ENCODE measurements at regions not wholly inside any gene's neighbourhood (a gene's known extent, or its start where the extent isn't known, plus 50 kb on each side); places are given as distances from the start of the nearest gene placed in this dataset.

DNA sequence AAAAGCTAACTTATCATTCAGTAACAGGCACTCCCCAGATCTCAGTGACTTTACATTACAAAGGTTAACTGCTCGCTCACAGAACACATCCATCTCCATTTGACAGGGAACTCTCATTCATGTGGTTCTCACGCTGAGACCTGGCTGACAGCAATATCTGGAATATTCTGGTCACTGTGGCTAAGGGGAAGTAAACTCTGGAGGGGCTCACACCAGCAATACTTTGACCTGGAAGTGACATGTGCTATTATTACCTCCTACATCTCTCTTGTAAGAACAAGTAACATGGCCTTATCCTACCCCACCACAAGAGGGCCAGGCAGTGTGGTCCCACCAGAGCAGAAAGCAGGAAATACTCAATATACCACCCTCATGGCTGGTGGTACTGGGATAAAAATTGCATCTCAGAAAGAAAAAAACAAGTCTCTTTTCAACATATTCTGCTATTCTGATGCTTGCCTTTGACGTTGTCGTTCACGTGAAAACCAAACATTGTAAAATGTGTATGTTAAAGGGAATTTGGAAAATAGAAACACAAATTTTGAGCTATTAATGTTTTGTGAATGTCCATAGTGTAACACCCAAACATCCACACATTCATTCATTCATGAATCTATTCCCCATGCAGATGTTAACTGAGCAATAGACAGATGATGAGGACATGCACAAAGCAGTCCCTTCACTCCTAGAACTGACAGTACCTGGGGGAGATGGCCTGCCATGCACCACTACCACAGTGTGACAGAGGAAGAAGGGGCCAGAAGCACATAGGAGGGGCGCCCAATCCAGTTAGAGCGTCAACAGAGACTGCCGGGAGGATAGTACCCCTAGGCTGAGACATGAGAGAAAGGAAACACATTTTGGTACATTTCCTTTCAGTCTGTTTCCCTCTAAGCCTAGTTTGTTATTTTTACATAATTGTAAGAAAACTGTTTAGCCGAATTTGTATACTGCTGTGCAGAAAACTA lies 166.0 kb upstream of the SP4 start:
- H3K27ac ChIP-seq, result no peak overlapping the region

DNA sequence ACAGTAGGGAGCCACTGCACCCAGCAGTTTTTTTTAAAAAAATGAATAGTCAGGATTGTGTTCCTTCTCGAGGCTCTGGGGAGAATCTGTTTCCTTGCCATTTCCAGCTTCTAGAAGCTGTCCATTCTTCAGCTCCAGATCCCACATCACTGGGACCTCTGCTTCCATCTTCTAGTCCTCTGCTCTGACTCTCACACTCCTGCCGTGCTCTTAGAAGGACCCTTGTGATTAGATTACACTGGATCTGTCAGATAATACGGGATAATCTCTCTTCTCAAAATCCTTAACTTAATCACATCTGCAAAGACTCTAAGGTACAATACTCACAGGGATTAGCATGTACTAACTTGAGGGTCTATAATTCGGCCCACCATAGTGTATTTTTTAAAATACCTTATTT lies 158.9 kb upstream of the SP4 start:
- Histone ChIP-seq H3K4me3 (no peak overlapping the region), H3K27ac (no peak overlapping the region)

More for the DNA sequence above, 166.0 kb upstream of the SP4 start:
- H3K4me3 ChIP-seq, result no peak overlapping the region

DNA sequence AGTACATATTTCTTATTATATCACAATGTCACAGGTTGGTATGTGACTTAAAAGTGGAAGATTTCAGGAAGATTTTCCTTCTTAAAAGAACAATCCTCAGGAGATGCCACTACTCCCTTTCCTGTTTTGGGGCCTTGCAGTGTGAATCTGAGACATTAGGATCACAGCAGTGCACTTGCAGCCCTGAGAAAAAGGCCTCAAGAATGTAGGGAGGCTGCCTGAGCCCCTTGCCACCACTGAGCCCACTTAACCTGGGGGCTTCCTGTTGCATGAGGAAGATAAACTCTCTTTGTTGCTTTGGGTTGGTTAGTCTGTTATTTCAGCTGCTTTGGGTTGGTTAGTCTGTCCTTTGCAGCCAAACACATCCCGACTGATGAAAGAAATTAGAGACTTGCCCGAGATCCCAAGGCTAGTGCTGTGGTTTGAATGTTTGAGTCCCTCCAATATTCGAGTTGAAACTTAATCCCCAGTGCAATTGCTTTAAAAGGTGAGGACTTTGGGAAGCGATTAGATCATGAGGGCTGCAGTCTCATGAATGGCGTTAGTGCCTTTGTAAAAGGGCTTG lies 151.3 kb upstream of the SP4 start:
- no peak overlapping the region for H3K4me3 ChIP-seq
- no peak overlapping the region for H3K27ac ChIP-seq

DNA sequence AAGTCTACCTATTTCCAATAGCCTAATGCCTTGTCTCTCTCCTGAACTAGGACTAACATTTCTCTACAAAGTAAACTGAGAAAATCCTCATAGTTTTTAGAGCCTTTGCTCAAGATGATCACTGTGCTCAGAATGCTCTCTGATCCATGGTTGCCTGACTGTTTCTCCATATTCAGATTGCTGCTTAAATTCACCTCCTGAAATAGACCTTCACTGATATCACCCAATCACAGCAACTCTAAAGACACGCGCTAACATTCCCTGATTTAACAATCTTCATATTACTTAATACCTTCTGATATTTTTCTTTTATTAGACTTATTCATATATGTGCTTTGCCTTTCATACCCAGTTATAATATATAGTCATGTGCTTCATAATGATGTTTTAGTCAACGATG lies 148.9 kb upstream of the SP4 start:
- Histone ChIP-seq H3K4me3 (no peak overlapping the region), H3K27ac (no peak overlapping the region)

DNA sequence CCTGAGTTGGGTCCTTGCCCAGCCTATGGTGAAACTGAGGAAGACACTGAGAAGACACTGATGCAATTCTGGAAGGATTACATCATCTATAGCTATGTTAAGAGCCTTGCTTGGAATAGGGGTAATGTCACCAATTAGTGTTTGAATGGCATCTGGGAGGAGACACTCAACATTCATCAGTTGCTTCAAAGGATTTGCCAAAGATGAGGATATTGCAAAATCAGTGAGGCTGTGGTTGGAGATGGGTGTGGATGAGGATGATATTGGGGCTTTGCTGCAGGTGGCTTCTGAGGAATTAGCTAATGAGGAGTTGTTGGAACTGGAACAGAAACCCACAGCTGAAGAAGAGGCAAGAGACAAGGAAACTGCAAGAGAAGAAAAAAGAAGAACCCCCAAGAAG lies 146.7 kb upstream of the SP4 start:
- Histone ChIP-seq H3K4me3 (no peak overlapping the region), H3K27ac (no peak overlapping the region)

DNA sequence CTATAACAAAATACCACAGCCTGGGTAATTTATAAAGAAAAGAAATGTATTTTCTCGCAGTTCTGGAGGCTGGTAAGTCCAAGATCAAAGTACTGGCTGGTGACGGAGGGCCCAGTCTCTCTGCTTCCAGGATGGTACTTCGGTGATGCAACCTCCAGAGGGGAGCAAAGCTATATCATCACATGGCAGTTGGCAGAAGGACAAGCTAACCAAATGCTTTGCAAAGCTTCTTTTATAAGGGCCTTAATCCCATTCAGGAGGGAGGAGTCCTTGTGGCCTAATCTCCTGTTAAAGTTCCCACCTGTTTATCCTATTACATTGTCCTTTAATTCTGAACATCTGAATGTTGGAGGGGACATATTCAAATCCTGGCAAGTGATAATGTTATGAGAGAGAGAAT lies 134.1 kb upstream of the SP4 start:
- no peak overlapping the region for H3K27ac ChIP-seq
- H3K4me3 ChIP-seq, result no peak overlapping the region

DNA sequence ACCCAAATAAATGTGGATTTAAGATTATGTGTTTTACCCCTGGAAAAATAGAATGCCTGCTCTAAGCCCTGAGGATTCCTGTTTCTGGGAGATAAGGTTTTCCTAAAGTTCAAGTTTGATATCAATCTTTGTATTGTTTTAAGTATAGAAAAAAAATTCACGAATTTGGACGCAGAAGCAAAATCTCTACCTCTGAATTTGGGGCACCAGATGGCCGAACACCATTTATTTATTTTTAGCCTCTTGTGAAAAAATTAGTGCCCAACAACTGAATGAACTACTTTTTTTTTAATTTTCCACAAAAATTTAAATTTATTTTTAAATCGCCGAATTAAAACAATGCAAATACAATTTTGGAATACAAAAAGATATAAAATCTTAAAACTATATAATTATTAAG lies 128.1 kb upstream of the SP4 start:
- Histone ChIP-seq H3K27ac (no peak overlapping the region), H3K4me3 (no peak overlapping the region)

DNA sequence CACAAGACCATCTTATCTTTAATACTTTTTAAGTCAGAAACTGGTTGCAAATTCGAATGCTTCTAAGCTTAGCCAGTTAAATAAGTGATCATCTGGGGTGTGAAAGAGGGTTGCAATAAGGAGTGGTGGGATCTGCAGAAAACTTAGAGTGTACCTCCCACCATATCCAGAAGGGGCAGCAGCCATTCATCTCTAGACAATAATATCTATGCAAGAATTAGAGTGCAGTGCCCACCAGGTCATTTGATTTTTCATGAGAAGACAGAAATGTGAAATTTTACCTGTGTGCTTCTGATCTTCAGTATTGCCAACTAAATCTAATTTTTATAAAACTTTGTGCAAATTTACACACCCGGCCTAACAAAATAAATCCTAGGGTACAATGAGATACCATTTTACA lies 127.2 kb upstream of the SP4 start:
- H3K4me3 ChIP-seq, result no peak overlapping the region
- no peak overlapping the region for H3K27ac ChIP-seq

DNA sequence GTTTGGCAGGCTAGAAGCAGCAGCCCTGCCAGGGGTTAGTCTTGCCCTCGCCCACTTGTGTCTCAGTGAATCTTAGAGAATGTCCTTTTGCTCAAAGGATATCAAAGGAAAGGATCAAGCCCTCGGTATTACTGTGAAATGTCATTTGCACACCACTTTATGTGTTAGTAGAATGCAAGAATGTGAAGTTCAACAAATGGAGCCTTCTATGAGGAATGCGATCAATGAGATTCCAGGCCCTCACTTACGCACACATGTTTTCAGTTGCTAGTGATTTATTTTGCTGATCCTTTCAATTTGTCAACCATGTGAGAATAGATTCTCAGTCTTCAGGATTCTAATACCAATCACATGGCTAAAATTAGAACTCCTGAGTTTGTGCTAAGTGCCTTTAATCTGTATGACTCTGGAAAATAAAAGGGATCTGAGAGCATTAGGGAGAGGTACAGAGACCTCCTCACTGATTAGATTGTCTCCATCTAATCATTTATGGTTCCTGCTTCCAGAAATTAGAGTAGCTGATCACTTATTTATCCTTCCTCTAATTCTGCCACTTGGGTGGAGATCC lies 123.0 kb upstream of the SP4 start:
- no peak overlapping the region for H3K27ac ChIP-seq
- no peak overlapping the region for H3K4me3 ChIP-seq

DNA sequence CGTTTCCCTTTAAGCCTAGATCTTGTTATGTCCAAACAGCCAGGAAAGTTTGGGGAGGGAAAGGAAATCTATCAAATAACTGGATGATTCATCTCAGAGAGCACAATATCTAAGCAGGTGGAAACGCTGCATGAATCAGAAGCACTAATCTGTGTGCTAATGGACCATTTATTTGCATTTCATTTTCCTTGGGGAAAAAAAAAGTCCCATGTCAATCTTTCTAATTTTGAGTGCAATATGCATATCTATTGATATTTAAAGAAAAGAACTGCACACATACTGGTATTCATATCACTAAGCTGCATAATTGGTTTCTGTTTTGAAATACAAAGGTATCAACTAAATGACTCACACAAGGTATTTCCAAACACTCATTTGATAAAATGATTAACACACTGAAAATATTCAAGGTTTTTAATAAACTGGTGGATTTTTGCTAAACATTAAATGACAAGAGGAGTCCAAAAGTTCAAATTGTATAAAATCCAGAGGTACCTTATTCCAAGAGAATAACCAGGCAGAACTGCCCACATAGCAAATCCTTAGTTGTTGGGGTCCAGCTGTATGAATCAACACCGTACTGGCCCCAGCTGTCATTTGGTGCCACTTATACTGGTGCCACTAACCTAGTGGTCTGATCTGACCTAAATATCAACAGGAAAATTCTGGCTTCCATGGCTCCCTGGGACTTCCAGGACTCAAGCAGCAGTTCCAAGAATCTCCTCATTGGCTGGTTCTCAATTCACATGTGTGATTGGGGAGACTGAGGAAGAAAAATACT lies 122.2 kb upstream of the SP4 start:
- Histone ChIP-seq H3K4me3 (no peak overlapping the region), H3K27ac (no peak overlapping the region)

DNA sequence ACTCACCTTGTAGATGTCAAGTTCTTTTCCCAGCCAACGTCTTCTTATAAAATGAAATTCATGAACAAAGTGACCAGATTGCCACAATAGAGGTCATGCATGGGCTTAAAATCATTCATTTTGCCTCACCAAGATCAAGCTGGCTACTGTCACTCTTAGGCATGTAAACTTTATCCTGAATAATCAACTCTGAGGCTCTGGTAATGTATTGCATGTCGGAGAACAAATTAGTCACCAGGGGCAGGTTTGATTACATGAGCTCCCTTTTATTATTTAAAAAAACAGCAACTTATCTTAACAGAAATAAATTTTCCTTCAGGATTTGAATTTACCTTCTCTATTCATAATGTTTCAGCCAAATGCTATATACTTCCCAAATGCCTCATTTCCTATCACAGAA lies 112.9 kb upstream of the SP4 start:
- H3K27ac ChIP-seq, result no peak overlapping the region

DNA sequence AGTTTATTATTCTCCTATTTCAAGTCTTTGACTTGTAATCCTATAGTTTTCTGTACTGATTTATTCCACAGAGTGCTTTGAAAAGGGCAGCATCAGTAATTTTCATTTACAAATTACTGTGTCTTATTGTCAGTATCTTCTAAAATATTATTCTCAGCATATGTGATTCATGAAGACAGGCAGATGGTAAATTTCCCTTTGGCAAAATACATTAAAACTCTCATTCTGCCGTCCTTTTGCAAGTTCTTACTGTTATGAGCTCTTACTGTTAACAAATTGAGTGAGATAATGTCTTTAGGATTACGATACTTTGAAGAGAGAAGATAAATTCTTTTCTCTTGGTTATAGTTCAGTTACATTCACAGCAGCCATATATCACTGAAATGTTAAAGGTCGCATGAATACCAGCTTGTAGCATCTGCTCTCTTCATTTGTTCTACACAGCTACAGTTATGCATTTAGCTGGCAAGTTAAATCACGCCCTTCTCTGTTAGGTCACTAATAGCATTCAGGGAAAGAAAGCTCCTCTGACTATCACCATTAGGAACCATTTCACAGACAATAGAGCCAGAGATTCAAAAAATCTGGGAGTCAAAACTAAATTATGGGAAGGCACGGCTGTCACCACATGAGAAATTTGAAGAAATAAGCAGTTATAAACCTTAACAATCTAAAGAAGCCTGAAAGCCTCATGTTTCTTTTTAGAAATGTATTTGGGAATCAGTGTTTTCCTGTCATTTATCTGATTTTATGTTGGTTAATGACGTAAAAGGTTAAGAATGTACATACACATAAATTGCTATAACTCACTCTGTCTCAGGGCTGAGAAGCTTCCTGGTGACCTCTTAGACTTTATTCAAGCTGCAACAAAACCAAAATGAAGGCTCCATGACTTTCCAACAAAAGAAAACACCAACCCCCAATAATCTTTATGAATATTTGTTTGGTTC lies 109.6 kb upstream of the SP4 start:
- no peak overlapping the region for H3K4me3 ChIP-seq
- H3K27ac ChIP-seq, result no peak overlapping the region

More for the DNA sequence above, 112.9 kb upstream of the SP4 start:
- H3K4me3 ChIP-seq, result no peak overlapping the region

DNA sequence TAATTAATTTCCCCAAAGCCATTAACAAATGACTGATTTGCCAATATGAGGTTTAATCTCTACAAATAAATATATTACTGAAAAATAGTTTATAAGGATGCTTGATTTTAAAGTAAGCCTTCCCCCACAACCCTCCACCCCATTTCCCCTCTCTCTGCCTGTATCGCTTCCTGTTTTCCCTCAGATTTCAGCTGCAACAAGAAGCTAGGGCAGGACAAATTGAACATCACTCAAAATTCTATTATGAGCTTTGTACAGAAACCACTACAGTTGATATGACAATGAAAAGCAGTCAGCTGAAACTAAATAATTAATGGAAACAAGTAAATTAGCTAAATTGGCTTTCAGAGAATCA lies 109.0 kb upstream of the SP4 start:
- no peak overlapping the region for H3K4me3 ChIP-seq

DNA sequence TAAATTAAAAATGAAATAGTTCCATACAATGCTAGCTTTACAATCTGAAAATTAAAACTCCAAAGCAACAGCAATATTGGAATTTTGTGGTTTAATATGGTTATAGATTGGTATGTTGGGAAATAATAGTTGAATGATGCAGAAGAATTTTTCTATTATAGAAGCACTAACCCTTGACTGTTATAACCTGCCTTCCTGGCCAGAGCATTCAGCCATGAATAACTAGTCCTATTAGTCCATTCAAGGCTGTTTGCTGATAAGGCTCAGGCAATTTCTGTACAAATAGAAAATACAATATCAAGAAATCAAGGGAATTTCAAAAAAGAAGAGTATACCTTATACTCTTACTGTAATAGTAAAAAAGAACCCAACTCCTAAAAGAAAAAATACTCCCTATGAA lies 101.6 kb upstream of the SP4 start:
- H3K27ac ChIP-seq, result no peak overlapping the region
- no peak overlapping the region for H3K4me3 ChIP-seq

More for the DNA sequence above, 109.0 kb upstream of the SP4 start:
- H3K27ac ChIP-seq, result no peak overlapping the region

DNA sequence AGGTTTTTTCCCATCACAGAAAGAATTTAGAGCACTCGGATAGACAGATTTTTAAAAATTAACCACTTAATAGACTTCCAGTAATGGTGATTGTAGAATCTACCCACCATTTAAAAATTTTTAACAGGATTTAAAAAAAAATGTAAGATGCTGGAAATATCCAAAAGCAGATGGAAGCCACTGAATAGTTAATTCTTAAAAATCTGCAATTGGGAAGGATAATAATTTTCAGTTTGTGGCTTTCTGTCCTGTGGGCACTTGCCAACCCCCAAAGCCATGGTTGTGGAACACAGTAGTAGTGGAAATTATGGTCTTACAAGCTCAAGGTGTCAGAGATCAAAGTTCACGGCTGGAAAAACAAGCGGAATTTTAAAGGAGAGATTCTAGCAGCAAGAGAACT lies 101.0 kb upstream of the SP4 start:
- no peak overlapping the region for H3K4me3 ChIP-seq
- no peak overlapping the region for H3K27ac ChIP-seq

DNA sequence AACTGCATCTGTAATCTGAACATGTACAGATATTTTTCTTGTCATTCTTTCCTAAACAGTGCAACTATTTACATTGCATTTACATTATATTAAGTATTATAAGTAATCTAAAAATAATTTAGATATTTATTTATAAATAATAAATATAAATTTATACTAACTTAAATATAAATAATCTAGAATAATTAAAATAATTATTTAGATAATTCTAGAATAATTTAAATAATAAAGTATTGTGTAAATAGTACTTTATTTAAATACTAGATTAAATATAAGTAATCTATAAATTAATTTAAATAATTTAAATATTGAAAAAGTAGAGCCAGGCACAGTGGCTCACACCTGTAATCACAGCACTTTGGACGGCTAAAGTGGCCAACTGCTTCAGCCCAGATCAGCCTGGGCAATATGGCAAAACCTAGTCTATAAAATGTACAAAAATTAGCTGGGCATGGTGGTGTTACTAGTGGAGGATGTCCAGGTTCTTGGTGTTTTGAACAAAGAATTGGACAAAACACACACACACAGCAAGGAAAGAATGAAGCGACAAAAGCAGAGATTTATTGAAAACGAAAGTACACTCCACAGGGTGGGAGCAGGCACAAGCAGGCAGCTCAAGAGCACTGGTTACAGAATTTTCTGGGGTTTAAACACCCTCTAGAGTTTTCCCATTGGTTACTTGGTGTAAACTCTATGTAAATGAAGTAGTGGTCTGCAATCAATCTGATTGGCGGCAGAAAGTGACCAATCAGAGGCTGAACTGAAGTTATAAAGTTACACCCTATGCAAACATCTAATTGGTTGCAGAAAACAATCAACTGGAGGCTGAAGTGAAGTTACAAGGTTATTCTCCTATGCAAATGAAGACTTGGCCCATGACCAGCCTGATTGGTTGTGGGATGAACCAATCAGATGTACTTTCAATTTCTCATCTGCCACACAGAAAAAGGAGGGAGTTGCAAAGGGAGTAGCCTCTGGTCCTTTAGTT lies 100.2 kb upstream of the SP4 start:
- no peak overlapping the region for H3K4me3 ChIP-seq
- no peak overlapping the region for H3K27ac ChIP-seq

DNA sequence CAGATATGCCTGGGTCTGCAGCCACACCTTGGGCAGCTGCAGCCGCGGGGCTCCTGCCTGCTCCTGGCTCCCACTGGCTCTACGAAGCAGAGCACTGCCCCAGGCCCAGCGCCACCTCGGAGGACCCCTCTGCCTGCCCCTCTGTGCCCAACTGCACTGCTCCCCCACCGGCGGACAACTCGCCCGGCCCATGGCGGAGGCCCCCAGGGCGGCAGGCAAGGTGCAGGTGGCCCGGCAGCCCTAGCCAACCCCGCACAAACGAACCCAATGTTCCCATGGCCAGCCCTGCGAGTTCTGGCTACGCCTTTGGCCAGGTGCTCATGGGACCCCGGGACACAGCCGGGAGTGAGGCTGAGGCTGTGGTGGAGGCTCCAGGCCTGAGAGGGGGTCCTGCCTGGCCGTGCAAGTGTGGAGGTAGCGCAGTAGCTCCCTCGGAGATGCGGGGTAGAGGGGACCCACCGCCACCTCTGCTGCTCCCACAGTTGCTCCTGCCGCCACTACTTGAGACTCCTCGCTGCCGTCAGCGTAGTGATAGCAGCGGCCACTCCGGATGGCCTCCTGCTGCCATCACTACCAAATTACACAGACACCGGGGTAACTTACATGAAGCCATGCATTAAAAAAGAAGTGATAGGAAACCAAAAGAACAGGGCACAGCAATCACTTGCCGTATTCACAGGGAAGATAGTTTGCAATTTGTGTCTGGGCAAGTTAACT lies 97.3 kb upstream of the SP4 start:
- no peak overlapping the region for H3K4me3 ChIP-seq
- H3K27ac ChIP-seq, result no peak overlapping the region

DNA sequence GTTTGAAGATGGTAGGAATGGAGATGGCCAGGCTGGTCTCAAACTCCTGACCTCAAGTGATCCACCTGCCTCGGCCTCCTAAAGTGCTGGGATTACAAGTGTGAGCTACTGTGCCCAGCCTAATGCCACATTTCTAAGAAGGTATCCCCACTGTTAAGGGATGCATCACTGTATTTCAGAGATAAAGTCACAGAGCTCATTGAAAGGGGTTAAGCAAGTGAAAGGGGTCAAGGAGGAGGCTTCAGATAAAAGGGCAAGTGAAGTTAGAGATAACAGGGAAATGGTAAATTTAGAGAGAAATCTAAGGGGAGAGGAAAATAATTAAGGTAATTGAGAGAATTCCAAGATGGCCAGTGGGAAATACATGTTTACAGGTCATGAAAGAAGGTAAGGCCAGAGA lies 93.0 kb upstream of the SP4 start:
- Histone ChIP-seq H3K27ac (no peak overlapping the region), H3K4me3 (no peak overlapping the region)
